ENCODE measurements at regions not wholly inside any gene's neighbourhood (a gene's known extent, or its start where the extent isn't known, plus 50 kb on each side); places are given as distances from the start of the nearest gene placed in this dataset.

DNA sequence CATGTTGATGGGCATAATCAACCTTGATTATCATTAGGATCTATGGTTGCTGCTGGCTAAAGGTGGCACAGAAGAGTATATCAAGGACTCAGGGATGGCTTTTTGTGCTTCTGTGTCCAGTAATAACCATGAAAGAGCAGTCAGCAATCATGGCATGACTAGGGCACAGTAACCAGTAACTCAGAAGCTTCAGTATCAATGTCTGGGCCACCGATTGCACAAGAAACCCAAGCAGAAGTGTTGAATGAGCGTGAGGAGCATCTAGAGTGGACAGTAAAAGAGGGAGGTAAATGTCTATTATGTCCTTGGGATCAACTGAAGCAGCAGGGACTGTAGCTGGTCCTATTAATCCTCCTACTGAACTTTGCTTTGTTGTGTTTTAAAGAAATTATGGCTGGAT is 81.5 kb upstream of the F13A1 start:
- TF ChIP-seq, protein P1, sequence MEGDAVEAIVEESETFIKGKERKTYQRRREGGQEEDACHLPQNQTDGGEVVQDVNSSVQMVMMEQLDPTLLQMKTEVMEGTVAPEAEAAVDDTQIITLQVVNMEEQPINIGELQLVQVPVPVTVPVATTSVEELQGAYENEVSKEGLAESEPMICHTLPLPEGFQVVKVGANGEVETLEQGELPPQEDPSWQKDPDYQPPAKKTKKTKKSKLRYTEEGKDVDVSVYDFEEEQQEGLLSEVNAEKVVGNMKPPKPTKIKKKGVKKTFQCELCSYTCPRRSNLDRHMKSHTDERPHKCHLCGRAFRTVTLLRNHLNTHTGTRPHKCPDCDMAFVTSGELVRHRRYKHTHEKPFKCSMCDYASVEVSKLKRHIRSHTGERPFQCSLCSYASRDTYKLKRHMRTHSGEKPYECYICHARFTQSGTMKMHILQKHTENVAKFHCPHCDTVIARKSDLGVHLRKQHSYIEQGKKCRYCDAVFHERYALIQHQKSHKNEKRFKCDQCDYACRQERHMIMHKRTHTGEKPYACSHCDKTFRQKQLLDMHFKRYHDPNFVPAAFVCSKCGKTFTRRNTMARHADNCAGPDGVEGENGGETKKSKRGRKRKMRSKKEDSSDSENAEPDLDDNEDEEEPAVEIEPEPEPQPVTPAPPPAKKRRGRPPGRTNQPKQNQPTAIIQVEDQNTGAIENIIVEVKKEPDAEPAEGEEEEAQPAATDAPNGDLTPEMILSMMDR (IDR thresholded peaks at IDR 0.05), result no peak
- no peak for TF ChIP-seq ZFX (IDR thresholded peaks at IDR 0.05; ENCODE audit: borderline replicate concordance)

Measured in 22Rv1 (cell line).